ENCODE measurements at regions not wholly inside any gene's neighbourhood (a gene's known extent, or its start where the extent isn't known, plus 50 kb on each side); places are given as distances from the start of the nearest gene placed in this dataset.
A peak's percentile ranks its signal among the peaks of the same experiment; 100 is the strongest.

DNA sequence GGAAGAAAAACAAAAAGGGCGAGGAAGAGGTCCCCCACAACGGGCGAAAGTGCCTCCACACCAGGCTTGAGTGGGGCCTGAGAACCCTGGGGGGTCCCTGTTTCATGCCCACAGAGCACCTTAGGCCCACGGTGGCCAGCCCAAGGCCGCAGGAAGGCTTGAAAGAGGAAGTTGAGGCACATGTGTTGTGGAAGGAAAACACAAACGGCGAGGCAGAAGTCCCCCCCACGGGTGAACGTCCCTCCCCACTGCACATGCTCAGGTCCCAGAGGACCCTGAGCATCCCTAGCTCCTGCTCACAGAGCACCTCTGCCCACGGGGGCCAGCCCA, 371.5 kb downstream of the ALG10 start:
- DNase-seq (peak; percentile 2), ATAC-seq (no peak)
- H3K36me3 Mint-ChIP-seq (ENCODE audit: low read depth), result no peaks in the 10 kb centered on the region
- CTCF ChIA-PET, result no interaction called here
- peaks cover 15% of the 10 kb centered on the region for H3K9me3 Mint-ChIP-seq (ENCODE audit: low read depth)
- no peak overlapping the region for H3K27ac Mint-ChIP-seq
- H3K27me3 Mint-ChIP-seq, result no peaks in the 10 kb centered on the region
- H3K4me3 Mint-ChIP-seq, result no peak overlapping the region
- POLR2A ChIA-PET, result no interaction called here
- no peaks in the 10 kb centered on the region for H3K4me1 Mint-ChIP-seq
- intact Hi-C loops (cut with DNase I, micrococcal nuclease), result no loop called here

DNA sequence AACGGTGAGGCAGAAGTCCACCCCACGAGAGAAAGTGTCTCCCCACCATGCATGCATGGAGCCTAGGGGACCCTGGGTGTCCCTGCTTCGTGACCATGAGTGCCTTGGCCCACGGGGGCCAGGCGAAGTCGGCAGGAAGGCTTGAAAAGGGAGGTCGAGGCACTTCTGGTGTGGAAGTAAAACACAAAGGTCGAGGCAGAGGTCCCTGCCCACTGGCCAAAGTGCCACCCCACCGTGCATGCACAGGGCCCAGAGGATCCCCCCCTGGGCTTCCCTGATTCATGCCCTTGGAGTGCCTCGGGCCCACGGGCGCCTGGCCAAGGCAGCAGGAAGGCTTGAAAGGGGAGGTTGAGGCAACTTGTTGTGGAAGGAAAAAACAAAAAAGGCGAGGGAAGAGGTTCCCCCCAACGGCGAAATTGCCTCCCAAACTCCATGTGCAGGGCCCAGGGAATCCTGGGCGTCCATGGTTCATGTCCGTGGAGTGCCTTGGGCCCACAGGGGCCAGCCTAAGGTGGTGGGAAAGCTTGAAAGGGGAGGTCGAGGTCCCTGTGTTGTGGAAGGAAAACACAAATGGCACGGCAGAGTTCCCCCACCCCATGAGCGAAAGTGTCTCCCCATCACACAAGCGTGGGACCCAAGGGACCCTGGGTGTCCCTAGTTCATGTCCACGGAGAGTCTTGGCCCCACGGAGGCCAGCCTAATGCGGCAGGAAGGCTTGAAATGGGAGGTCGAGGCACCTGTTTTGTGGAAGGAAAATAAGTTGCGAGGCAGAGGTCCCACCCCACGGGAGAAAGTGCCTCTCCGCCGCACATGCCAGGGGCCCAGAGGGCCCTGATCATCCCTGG, 372.1 kb downstream of the ALG10 start:
- Mint-ChIP-seq H3K36me3 (ENCODE audit: low read depth) (no peaks in the 10 kb centered on the region), H3K27ac (no peak overlapping the region), H3K27me3 (no peaks in the 10 kb centered on the region), H3K9me3 (ENCODE audit: low read depth) (peaks cover 13% of the 10 kb centered on the region), H3K4me1 (no peaks in the 10 kb centered on the region), H3K4me3 (no peak overlapping the region)
- ChIA-PET CTCF (no interaction called here), POLR2A (no interaction called here)
- intact Hi-C loops (cut with DNase I, micrococcal nuclease), result no loop called here
- DNase-seq (no peak), ATAC-seq (no peak)

DNA sequence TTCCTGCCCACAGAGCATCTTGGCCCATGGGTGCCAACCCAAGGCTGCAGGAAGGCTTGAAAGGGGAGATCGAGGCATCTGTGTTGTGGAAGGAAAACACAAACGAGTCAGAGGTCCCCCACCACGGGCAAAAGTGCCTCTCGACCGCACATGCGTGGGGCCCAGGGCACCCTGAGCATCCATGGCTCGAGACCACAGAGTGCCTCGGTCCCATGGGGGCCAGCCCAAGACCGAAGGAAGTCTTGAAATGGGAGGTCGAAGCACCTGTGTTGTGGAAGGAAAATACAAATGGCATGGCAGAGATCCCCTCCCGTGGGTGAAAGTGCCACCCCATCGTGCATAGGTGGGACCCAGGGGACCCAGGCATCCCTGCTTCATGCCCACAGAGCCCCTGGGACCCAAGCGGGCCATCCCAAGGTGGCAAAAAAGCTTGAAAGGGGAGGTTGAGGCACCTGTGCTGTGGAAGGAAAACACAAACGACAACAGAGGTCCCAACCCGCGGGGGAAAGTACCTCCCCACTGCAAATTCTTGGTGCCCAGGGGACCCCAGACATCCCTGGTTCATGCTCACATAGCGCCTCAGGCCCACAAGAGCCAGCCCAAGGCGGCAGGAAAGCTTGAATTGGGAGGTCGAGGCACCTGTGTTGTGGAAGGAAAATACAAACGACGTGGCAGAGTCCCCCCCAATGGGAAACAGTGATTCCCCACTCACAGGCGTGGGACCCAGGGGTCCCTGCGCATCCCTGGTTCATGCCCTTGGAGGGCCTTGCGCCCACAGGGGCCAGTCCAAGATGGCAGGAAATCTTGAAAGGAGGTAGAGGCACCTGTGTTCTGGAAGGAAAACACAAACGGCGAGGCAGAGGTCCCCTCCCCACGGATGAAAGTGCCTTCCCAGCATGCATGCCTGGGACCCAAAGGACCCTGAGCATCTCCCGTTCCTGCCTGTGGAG, 373.0 kb downstream of the ALG10 start:
- Mint-ChIP-seq H3K4me3 (no peak overlapping the region), H3K9me3 (ENCODE audit: low read depth) (peaks cover 11% of the 10 kb centered on the region), H3K4me1 (no peaks in the 10 kb centered on the region), H3K27ac (no peak overlapping the region), H3K27me3 (no peaks in the 10 kb centered on the region), H3K36me3 (ENCODE audit: low read depth) (no peaks in the 10 kb centered on the region)
- intact Hi-C loops (cut with DNase I, micrococcal nuclease), result no loop called here
- CTCF ChIA-PET, result no interaction called here
- peak; percentile 1 for DNase-seq
- POLR2A ChIA-PET, result no interaction called here
- ATAC-seq, result no peak

DNA sequence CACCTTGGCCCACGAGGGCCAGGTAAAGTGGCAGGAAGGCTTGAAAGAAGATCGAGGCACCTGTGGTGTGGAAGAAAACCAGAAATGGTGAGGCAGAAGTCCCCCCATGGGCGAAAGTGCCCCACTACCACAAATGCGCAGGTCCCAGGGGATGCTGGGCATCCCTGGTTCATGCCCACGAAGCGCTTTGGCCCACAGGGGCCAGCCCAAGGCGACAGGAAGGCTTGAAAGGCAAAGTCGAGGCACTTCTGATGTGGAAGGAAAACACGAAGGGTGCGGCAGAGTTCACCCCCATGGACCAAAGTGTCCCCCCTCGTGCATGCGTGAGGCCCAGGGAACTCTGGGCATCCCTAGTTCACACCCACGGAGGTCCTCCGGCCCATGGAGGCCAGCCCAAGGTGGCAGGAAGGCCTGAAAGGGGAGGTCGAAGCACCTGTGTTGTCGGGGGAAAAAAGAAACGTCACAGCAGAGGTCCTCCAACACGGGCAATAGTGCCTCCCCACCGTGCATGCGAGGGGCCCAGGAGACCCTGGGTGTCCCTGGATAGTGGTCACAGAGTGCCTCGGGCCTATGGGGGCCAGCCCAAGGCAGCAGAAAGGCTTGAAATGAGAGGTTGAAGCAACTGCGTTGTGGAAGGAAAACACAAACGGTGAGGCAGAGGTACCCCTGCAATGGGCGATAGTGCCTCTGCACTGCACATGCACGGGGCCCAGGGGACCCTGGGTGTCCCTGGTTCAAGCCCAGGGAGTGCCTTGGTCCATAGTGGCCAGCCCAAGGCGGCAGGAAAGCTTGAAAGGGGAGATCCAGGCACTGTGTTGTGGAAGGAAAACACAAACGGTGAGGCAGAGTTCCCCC, 373.9 kb downstream of the ALG10 start:
- peaks cover 17% of the 10 kb centered on the region for H3K9me3 Mint-ChIP-seq (ENCODE audit: low read depth)
- no peaks in the 10 kb centered on the region for H3K4me1 Mint-ChIP-seq
- H3K27me3 Mint-ChIP-seq, result no peaks in the 10 kb centered on the region
- no peak overlapping the region for H3K27ac Mint-ChIP-seq
- POLR2A ChIA-PET, result no interaction called here
- no peak for ATAC-seq
- CTCF ChIA-PET, result no interaction called here
- intact Hi-C loops (cut with DNase I, micrococcal nuclease), result no loop called here
- no peaks in the 10 kb centered on the region for H3K36me3 Mint-ChIP-seq (ENCODE audit: low read depth)
- no peak overlapping the region for H3K4me3 Mint-ChIP-seq
- peak; percentile 2 for DNase-seq

DNA sequence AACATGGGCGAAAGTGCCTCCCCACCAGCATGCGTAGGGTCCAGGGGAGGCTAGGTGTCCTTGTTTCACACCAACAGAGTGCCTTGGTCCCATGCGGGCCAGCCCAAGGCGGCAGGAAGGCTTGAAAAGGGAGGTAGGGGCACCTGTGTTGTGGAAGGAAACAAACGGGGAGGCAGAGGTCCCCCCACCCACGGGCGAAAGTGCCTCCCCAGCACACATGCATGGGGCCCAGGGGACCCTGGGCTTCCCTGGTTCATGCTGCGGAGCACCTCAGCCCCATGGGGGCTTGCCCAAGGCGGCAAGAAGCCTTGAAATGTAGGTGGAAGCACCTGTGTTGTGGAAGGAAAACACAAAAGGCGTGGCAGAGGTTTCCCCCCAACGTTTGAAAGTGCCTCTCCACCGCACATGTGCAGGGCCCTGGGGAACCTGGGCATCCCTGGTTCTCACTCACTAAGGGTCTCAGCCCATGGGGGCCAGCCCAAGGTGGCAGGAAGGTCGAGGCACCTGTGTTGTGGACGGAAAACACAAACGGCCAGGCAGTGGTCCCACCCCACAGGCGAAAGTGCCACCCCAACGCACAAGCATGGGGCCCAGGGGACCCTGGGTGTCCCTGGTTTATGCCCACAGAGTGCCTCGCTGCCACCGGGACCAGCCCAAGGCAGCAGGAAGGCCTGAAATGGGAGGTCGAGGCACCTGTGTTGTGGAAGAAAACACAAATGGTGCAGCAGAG, 374.7 kb downstream of the ALG10 start:
- H3K27me3 Mint-ChIP-seq, result no peaks in the 10 kb centered on the region
- peaks cover 17% of the 10 kb centered on the region for H3K9me3 Mint-ChIP-seq (ENCODE audit: low read depth)
- ChIA-PET POLR2A (no interaction called here), CTCF (no interaction called here)
- DNase-seq, result no peak
- no peak overlapping the region for H3K27ac Mint-ChIP-seq
- ATAC-seq, result no peak
- H3K36me3 Mint-ChIP-seq (ENCODE audit: low read depth), result no peaks in the 10 kb centered on the region
- H3K4me3 Mint-ChIP-seq, result no peak overlapping the region
- no peaks in the 10 kb centered on the region for H3K4me1 Mint-ChIP-seq
- intact Hi-C loops (cut with DNase I, micrococcal nuclease), result no loop called here

DNA sequence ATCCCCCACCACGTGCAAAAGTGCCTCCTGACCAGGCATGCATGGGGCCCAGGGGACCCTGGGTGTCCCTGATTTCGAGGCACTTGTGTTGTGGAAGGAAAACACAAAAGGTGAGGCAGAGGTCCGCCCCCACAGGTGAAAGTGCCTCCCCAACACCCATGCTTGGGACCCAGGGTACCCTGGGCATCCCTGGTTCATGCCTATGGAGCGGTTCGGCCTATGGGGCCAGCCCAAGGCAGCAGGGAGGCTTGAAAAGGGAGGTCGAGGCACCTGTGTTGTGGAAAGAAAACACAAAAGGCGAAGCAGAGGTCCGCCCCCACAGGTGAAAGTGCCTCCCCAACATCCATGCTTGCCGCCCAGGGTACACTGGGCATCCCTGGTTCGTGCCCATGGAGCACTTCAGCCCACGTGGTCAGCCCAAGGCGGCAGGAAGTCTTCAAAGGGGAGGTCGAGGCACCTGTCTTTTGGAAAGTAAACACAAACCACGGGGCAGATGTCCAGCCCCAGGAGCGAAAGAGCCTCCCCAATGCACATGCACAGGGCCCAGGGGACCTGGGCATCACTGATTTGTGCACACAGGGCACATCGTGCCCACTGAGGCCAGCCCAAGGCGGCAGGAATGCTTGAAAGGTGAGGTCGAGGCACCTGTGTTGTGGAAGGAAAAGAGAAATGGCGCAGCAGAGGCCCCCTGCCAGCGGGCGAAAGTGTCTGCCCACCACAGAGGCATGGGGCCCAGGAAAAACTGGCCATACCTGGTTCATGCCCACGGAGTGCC, 375.5 kb downstream of the ALG10 start:
- Mint-ChIP-seq H3K27me3 (no peaks in the 10 kb centered on the region), H3K27ac (no peak overlapping the region), H3K4me3 (no peak overlapping the region), H3K9me3 (ENCODE audit: low read depth) (peaks cover 22% of the 10 kb centered on the region), H3K4me1 (no peaks in the 10 kb centered on the region), H3K36me3 (ENCODE audit: low read depth) (no peaks in the 10 kb centered on the region)
- POLR2A ChIA-PET, result no interaction called here
- DNase-seq (peak; percentile 2), ATAC-seq (no peak)
- intact Hi-C loops (cut with DNase I, micrococcal nuclease), result no loop called here
- CTCF ChIA-PET, result interaction anchor here (0.7 kb wide), 1 partner anchor 371 kb away, joined by 5 read pairs; no protein-coding TSS in a partner anchor

DNA sequence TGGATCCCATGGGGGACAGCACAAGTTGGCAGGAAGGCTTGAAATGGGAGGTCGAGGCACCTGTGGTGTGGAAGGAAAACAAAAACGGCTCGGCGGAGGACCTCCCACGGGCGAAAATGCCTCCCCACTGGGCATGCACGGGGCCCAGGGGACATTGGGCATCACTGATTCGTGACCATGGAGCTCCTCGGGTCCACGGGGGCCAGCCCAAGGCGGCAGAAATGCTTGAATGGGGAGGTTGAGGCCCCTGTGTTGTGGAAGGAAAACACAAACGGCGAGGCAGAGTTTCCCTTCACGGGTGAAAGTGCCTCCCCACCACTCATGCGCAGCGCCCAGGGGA, 376.0 kb downstream of the ALG10 start:
- no peak for ATAC-seq
- DNase-seq, result no peak

DNA sequence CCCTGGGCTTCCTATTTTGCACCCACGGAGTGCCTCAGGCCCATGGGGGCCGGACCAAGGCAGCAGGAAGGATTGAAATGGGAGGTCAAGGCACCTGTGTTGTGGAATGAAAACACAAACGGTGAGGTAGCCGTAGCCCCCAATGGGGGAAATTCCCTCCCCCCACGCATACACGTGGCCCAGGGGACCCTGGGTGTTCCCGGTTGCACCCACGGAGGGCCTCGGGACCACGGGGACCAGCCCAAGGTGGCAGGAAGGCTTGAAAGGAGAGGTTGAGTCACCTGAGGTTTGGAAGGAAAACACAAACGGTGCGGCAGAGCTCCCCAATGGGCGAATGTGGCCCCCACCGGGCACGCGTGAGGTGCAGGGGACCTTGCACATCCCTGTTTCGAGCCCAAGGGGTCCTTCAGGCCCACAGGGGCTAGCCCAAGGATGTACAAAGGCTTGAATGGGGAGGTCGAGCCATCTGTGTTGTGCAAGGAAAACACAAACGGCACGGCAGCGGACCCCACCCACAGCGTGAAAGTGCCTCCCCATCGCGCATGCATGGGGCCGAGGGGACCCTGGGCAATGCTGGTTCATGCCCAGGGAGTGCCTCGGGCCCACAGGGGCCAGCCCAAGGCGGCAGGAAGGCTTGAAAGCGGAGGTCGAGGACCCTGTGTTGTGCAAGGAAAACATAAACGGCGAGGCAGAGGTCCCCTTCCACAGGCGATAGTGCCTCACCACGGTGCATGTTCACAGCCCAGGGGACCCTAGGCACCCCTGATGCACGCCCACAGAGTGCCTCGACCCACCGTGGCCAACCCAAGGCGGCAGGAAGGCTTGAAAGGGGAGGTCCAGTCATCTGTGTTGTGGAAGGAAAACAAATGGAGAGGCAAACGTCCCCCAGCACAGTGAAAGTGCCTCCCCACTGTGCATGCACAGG, 376.7 kb downstream of the ALG10 start:
- ChIA-PET POLR2A (no interaction called here), CTCF (interaction anchor here (0.7 kb wide), 1 partner anchor 372 kb away, joined by 5 read pairs; no protein-coding TSS in a partner anchor)
- peaks cover 1% of the 10 kb centered on the region for H3K36me3 Mint-ChIP-seq (ENCODE audit: low read depth)
- peaks cover 23% of the 10 kb centered on the region for H3K9me3 Mint-ChIP-seq (ENCODE audit: low read depth)
- no peaks in the 10 kb centered on the region for H3K4me1 Mint-ChIP-seq
- no peak overlapping the region for H3K27ac Mint-ChIP-seq
- intact Hi-C loops (cut with DNase I, micrococcal nuclease), result no loop called here
- H3K4me3 Mint-ChIP-seq, result no peak overlapping the region
- ATAC-seq, result no peak
- no peaks in the 10 kb centered on the region for H3K27me3 Mint-ChIP-seq
- DNase-seq, result peak; percentile 2

More for the DNA sequence above, 376.0 kb downstream of the ALG10 start:
- no peaks in the 10 kb centered on the region for H3K27me3 Mint-ChIP-seq
- H3K9me3 Mint-ChIP-seq (ENCODE audit: low read depth), result peaks cover 25% of the 10 kb centered on the region
- peaks cover 1% of the 10 kb centered on the region for H3K36me3 Mint-ChIP-seq (ENCODE audit: low read depth)
- no peak overlapping the region for H3K4me3 Mint-ChIP-seq
- intact Hi-C loops (cut with DNase I, micrococcal nuclease), result no loop called here
- H3K4me1 Mint-ChIP-seq, result no peaks in the 10 kb centered on the region
- no peak overlapping the region for H3K27ac Mint-ChIP-seq
- ChIA-PET POLR2A (no interaction called here), CTCF (interaction anchor here (0.7 kb wide), 1 partner anchor 372 kb away, joined by 5 read pairs; no protein-coding TSS in a partner anchor)

DNA sequence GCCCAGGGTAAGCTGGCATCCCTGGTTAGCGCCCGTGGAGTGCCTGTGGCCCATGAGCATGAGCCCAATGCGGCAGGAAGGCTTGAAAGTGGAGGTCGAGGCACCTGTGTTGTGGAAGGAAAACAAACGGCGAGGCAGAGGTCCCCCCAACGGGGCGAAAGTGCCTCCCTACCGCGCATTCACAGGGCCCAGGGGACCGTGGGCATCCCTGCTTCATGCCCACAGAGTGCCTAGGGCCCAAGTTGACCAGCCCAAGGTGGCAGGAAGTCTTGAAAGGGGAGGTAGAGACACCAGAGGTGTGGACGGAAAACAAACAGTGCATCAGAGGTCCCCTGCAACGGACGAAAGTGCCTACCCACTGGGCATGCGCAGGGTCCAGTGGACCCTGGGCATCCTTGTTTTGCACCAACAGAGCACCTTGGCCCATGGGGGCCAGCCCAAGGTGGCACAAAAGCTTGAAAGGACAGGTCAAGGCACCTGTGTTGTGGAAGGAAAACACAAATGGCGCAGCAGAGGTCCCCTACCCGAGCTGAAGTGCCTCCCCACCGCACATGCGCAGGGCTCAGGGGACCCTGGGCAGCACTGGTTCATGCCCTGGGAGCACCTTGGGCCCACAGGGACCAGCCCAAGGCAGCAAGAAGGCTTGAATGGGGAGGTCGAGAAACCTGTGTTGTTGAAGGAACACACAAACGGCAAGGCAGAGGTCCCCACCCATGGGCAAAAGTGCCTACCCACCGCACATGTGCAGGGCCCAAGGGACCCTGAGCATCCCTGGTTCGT, 377.5 kb downstream of the ALG10 start:
- Mint-ChIP-seq H3K4me3 (no peak overlapping the region), H3K27ac (no peak overlapping the region), H3K27me3 (no peaks in the 10 kb centered on the region), H3K9me3 (ENCODE audit: low read depth) (peaks cover 21% of the 10 kb centered on the region), H3K4me1 (no peaks in the 10 kb centered on the region), H3K36me3 (ENCODE audit: low read depth) (peaks cover 1% of the 10 kb centered on the region)
- ChIA-PET POLR2A (no interaction called here), CTCF (no interaction called here)
- intact Hi-C loops (cut with DNase I, micrococcal nuclease), result no loop called here
- DNase-seq (peak; percentile 1), ATAC-seq (no peak)
